ENCODE measurements at regions not wholly inside any gene's neighbourhood (a gene's known extent, or its start where the extent isn't known, plus 50 kb on each side); places are given as distances from the start of the nearest gene placed in this dataset.

DNA sequence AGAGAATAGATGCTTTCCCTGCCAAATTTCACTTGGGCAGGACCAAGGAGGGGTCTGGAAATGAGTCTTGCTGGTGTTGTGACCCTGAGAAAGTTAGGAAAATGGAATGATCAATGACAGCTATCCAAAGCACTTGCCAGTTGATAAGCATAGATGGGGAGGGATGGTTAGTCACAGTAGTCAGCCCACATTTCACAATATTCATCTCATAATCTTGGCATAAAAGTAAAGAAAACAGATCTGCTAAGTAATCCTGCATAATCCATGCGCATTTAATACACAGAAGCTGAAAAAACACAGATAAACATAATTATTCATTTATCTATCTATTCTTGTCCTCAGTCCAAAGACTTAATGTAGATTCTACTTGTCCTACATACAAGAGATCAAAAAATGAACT lies 184.1 kb downstream of the ZIC4 start:
- Histone ChIP-seq H3K4me3 (ENCODE audit: low read depth in 1 of 2, low read length in 2 of 2) (no peak overlapping the region), H3K36me3 (ENCODE audit: insufficient read depth, low read length) (no peaks in the 10 kb centered on the region), H3K27me3 (ENCODE audit: insufficient read depth, low read length, poor library complexity) (no peaks in the 10 kb centered on the region), H3K4me2 (ENCODE audit: insufficient read depth, low read length) (no peak overlapping the region), H3K9ac (ENCODE audit: low read depth, low read length) (no peak overlapping the region), H3K4me1 (ENCODE audit: insufficient read depth, low read length) (no peaks in the 10 kb centered on the region), H3K27ac (ENCODE audit: low read length) (no peak overlapping the region), H3K79me2 (ENCODE audit: insufficient read depth, low read length) (no peaks in the 10 kb centered on the region), H4K20me1 (ENCODE audit: insufficient read depth, low read length) (no peaks in the 10 kb centered on the region), H2AFZ (ENCODE audit: low read depth, low read length) (no peak overlapping the region), H3K9me3 (ENCODE audit: insufficient read depth, low read length, severe bottlenecking) (no peaks in the 10 kb centered on the region)
- DNase-seq (no peak), ATAC-seq (ENCODE audit: insufficient read depth, low read depth) (no peak)
- TF ChIP-seq, protein P1, sequence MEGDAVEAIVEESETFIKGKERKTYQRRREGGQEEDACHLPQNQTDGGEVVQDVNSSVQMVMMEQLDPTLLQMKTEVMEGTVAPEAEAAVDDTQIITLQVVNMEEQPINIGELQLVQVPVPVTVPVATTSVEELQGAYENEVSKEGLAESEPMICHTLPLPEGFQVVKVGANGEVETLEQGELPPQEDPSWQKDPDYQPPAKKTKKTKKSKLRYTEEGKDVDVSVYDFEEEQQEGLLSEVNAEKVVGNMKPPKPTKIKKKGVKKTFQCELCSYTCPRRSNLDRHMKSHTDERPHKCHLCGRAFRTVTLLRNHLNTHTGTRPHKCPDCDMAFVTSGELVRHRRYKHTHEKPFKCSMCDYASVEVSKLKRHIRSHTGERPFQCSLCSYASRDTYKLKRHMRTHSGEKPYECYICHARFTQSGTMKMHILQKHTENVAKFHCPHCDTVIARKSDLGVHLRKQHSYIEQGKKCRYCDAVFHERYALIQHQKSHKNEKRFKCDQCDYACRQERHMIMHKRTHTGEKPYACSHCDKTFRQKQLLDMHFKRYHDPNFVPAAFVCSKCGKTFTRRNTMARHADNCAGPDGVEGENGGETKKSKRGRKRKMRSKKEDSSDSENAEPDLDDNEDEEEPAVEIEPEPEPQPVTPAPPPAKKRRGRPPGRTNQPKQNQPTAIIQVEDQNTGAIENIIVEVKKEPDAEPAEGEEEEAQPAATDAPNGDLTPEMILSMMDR (IDR thresholded peaks at IDR 0.05; ENCODE audit: borderline replicate concordance, extremely low read depth, low read length, poor library complexity, severe bottlenecking) = no peak
- no peak for TF ChIP-seq EZH2 (IDR thresholded peaks at IDR 0.05; ENCODE audit: borderline replicate concordance, low read depth, low read length, severe bottlenecking)

DNA sequence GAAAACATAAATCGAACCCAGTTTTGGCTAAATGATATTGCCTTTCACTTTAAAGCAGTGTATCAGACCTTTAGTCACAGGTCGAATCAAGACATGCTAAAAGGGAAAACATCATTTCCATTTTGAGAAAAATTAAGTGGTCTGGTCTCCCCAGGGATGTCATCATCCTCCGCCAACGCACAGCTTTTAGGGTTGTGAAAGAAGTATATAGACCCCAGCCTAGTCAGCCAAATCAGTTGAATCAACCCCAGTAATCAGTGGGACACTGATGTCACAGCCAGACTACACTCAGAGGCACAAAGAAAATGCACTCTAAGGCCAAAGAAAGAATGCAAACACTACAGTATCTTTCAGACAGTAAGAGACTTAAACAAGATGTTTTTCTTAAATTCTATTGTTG lies 187.4 kb downstream of the ZIC4 start:
- H3K79me2 ChIP-seq (ENCODE audit: insufficient read depth, low read length) = no peaks in the 10 kb centered on the region
- ATAC-seq (ENCODE audit: insufficient read depth, low read depth) (no peak), DNase-seq (no peak)
- no peak overlapping the region for H3K4me3 ChIP-seq (ENCODE audit: low read depth in 1 of 2, low read length in 2 of 2)
- no peaks in the 10 kb centered on the region for H4K20me1 ChIP-seq (ENCODE audit: insufficient read depth, low read length)
- H3K36me3 ChIP-seq (ENCODE audit: insufficient read depth, low read length) = no peaks in the 10 kb centered on the region
- H3K4me1 ChIP-seq (ENCODE audit: insufficient read depth, low read length) = no peaks in the 10 kb centered on the region
- no peak overlapping the region for H3K27ac ChIP-seq (ENCODE audit: low read length)
- H3K9ac ChIP-seq (ENCODE audit: low read depth, low read length) = no peak overlapping the region
- H2AFZ ChIP-seq (ENCODE audit: low read depth, low read length) = no peak overlapping the region
- H3K27me3 ChIP-seq (ENCODE audit: insufficient read depth, low read length, poor library complexity) = no peaks in the 10 kb centered on the region
- H3K9me3 ChIP-seq (ENCODE audit: insufficient read depth, low read length, severe bottlenecking) = no peaks in the 10 kb centered on the region
- TF ChIP-seq, protein P1 (IDR thresholded peaks at IDR 0.05; ENCODE audit: borderline replicate concordance, extremely low read depth, low read length, poor library complexity, severe bottlenecking) = no peak
- TF ChIP-seq EZH2 (IDR thresholded peaks at IDR 0.05; ENCODE audit: borderline replicate concordance, low read depth, low read length, severe bottlenecking) = no peak
- H3K4me2 ChIP-seq (ENCODE audit: insufficient read depth, low read length) = no peak overlapping the region

DNA sequence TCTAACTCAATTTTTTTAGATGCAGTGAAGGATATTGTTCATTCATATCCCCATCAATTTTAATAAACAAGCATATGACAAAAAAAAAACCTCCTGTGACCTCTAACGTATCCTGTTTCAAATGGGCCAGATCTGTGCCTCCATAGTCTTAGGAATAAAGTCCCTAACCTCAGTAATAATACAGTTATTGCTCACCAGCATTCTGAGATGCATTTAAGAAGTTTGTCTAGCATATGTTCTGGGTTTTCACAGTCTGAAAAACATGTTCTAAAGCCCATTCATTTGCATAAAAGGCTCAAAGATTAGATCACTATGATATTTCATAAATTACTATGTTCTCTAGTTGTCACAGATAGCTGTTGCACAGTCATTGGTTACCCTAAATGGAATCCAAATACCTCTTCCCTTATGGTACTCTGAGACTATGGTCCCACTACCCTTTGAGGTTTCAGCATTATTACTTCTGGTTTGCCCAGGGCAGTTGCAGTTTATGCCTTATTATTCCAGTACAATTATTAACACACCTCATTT lies 190.1 kb downstream of the ZIC4 start:
- H4K20me1 ChIP-seq (ENCODE audit: insufficient read depth, low read length) = no peaks in the 10 kb centered on the region
- H3K79me2 ChIP-seq (ENCODE audit: insufficient read depth, low read length) = no peaks in the 10 kb centered on the region
- no peak overlapping the region for H2AFZ ChIP-seq (ENCODE audit: low read depth, low read length)
- no peak overlapping the region for H3K27ac ChIP-seq (ENCODE audit: low read length)
- no peak overlapping the region for H3K4me2 ChIP-seq (ENCODE audit: insufficient read depth, low read length)
- no peak for ATAC-seq (ENCODE audit: insufficient read depth, low read depth)
- no peaks in the 10 kb centered on the region for H3K4me1 ChIP-seq (ENCODE audit: insufficient read depth, low read length)
- H3K9me3 ChIP-seq (ENCODE audit: insufficient read depth, low read length, severe bottlenecking) = no peaks in the 10 kb centered on the region
- H3K4me3 ChIP-seq (ENCODE audit: low read depth in 1 of 2, low read length in 2 of 2) = no peak overlapping the region
- no peaks in the 10 kb centered on the region for H3K27me3 ChIP-seq (ENCODE audit: insufficient read depth, low read length, poor library complexity)
- H3K36me3 ChIP-seq (ENCODE audit: insufficient read depth, low read length) = no peaks in the 10 kb centered on the region
- H3K9ac ChIP-seq (ENCODE audit: low read depth, low read length) = no peak overlapping the region
- no peak for DNase-seq
- TF ChIP-seq, protein P1 (IDR thresholded peaks at IDR 0.05; ENCODE audit: borderline replicate concordance, extremely low read depth, low read length, poor library complexity, severe bottlenecking) = no peak
- TF ChIP-seq EZH2 (IDR thresholded peaks at IDR 0.05; ENCODE audit: borderline replicate concordance, low read depth, low read length, severe bottlenecking) = no peak

DNA sequence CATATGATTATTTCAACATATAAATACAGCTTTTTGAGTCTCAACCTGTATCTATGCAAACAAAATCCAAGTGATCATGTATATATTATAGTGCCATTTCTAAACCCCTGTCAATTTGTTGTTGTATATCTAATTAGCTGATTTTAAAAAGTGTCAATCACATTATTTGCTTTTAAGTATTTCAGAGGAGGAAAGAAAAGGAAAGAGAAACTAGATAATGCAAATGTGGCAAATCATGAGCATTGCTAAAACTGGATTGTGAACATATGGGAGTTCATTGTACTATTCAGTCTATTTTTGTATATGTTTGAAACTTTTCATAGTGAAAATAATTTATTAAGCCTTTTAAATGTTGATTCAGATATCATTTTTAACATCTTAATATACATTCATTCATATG lies 190.7 kb downstream of the ZIC4 start:
- H3K9ac ChIP-seq (ENCODE audit: low read depth, low read length) = no peak overlapping the region
- no peaks in the 10 kb centered on the region for H3K4me1 ChIP-seq (ENCODE audit: insufficient read depth, low read length)
- H3K36me3 ChIP-seq (ENCODE audit: insufficient read depth, low read length) = no peaks in the 10 kb centered on the region
- no peaks in the 10 kb centered on the region for H3K9me3 ChIP-seq (ENCODE audit: insufficient read depth, low read length, severe bottlenecking)
- no peaks in the 10 kb centered on the region for H3K79me2 ChIP-seq (ENCODE audit: insufficient read depth, low read length)
- H3K4me3 ChIP-seq (ENCODE audit: low read depth in 1 of 2, low read length in 2 of 2) = no peak overlapping the region
- no peaks in the 10 kb centered on the region for H4K20me1 ChIP-seq (ENCODE audit: insufficient read depth, low read length)
- DNase-seq (no peak), ATAC-seq (ENCODE audit: insufficient read depth, low read depth) (no peak)
- H3K27ac ChIP-seq (ENCODE audit: low read length) = no peak overlapping the region
- H3K27me3 ChIP-seq (ENCODE audit: insufficient read depth, low read length, poor library complexity) = no peaks in the 10 kb centered on the region
- H3K4me2 ChIP-seq (ENCODE audit: insufficient read depth, low read length) = no peak overlapping the region
- no peak overlapping the region for H2AFZ ChIP-seq (ENCODE audit: low read depth, low read length)
- TF ChIP-seq, protein P1 (IDR thresholded peaks at IDR 0.05; ENCODE audit: borderline replicate concordance, extremely low read depth, low read length, poor library complexity, severe bottlenecking) = no peak
- TF ChIP-seq EZH2 (IDR thresholded peaks at IDR 0.05; ENCODE audit: borderline replicate concordance, low read depth, low read length, severe bottlenecking) = no peak
